OCI-LY3 (cell line): ENCODE measurements at regions not wholly inside any gene's neighbourhood (a gene's known extent, or its start where the extent isn't known, plus 50 kb on each side); places are given as distances from the start of the nearest gene placed in this dataset.
A peak's percentile ranks its signal among the peaks of the same experiment; 100 is the strongest.

Experiments
- H2AFZ ChIP-seq: fragments of 200-600, 300-600 bp; shearing (Covaris generic); 2 replicates; pipeline ENCODE4 v1.6.0; 2014; ENCODE audit warnings: antibody characterized with exemption, low read depth, low read length
- H3K27ac ChIP-seq: fragments of 200-600, 300-600 bp; sonication (generic); 2 replicates; pipeline ENCODE4 v1.5.1; 2014; ENCODE audit warnings: mild to moderate bottlenecking, low read length, moderate library complexity, mixed read lengths
- H3K27me3 ChIP-seq: fragments of 200-600, 300-600 bp; sonication (generic); 2 replicates; pipeline ENCODE4 v1.6.1; 2014; ENCODE audit warnings: low read depth, low read length, mixed read lengths
- H3K36me3 ChIP-seq: fragments of 200-600, 300-600 bp; sonication (generic); replicated peaks from 2 replicates; pipeline ENCODE3; 2014; ENCODE audit warnings: low read depth, low read length, mixed read lengths
- H3K4me1 ChIP-seq: fragments of 300-600, 200-600 bp; sonication (generic); 2 replicates; pipeline ENCODE4 v1.6.1; 2014; ENCODE audit warnings: low read length, mixed read lengths
- H3K4me2 ChIP-seq: fragments of 200-600, 300-600 bp; sonication (generic); 2 replicates; pipeline ENCODE4 v1.6.1; 2014; ENCODE audit warnings: low read length, mixed read lengths
- H3K4me3 ChIP-seq: fragments of 300-600, 200-600 bp; sonication (generic); 2 replicates; pipeline ENCODE4 v1.5.1; 2014; ENCODE audit warnings: antibody characterized with exemption, mild to moderate bottlenecking, low read length, moderate library complexity
- H3K79me2 ChIP-seq: fragments of 300-600, 200-600 bp; shearing (Covaris generic); 2 replicates; pipeline ENCODE4 v1.6.1; 2014; ENCODE audit warnings: mild to moderate bottlenecking, low read length, mixed read lengths
- H3K9ac ChIP-seq: fragments of 300-600, 200-600 bp; shearing (Covaris generic); 2 replicates; pipeline ENCODE4 v1.6.0; 2014; ENCODE audit warnings: mild to moderate bottlenecking, low read length, moderate library complexity
- H3K9me3 ChIP-seq: fragments of 200-600, 300-600 bp; shearing (Covaris generic); 2 replicates; pipeline ENCODE4 v1.6.1; 2014; ENCODE audit warnings: low read length, mixed read lengths; ENCODE audit not compliant: insufficient read depth
- H4K20me1 ChIP-seq: fragments of 200-600, 300-600 bp; sonication (generic); 2 replicates; pipeline ENCODE4 v1.6.1; 2016; ENCODE audit warnings: low read length, mixed read lengths; ENCODE audit not compliant: insufficient read depth
- CTCF ChIP-seq: fragments of 200-600, 300-600 bp; sonication (generic); IDR thresholded peaks from 2 replicates; pipeline ENCODE4 v1.5.1; 2014; ENCODE audit warnings: antibody characterized with exemption, low read length, low read depth
- EZH2phosphoT487 ChIP-seq: fragments of 200-600 bp; shearing (Covaris generic); IDR thresholded peaks from 2 replicates; pipeline ENCODE4 v1.6.1; 2018; ENCODE audit warnings: antibody characterized with exemption, mixed run types, low read depth

GRCh38 chr18:35818353-35818667, 154.2 kb upstream of the RMP24 start:
- no peaks in the 10 kb centered on the region for H3K36me3 ChIP-seq
- no peak overlapping the region for H3K9ac ChIP-seq
- H3K4me2 ChIP-seq = no peak overlapping the region
- no peaks in the 10 kb centered on the region for H3K4me1 ChIP-seq
- TF ChIP-seq EZH2phosphoT487 (no peak), CTCF (no peak)
- H3K27ac ChIP-seq = no peak overlapping the region
- no peaks in the 10 kb centered on the region for H4K20me1 ChIP-seq
- no peak overlapping the region for H2AFZ ChIP-seq
- no peaks in the 10 kb centered on the region for H3K79me2 ChIP-seq
- no peaks in the 10 kb centered on the region for H3K9me3 ChIP-seq
- peaks cover 4% of the 10 kb centered on the region; the same call in 1 of the 2 replicates for H3K27me3 ChIP-seq
- no peak overlapping the region for H3K4me3 ChIP-seq

GRCh38 chr18:35822413-35822812, 150.1 kb upstream of the RMP24 start:
- Histone ChIP-seq H2AFZ (0 out of 2 replicates have a peak overlapping the region, but pooled peaks have one; percentile 7), H3K27me3 (peaks cover 4% of the 10 kb centered on the region; the same call in 1 of the 2 replicates), H3K27ac (no peak overlapping the region), H3K4me3 (no peak overlapping the region), H4K20me1 (no peaks in the 10 kb centered on the region), H3K4me2 (no peak overlapping the region), H3K36me3 (no peaks in the 10 kb centered on the region), H3K9ac (no peak overlapping the region), H3K9me3 (no peaks in the 10 kb centered on the region), H3K4me1 (peaks cover 14% of the 10 kb centered on the region), H3K79me2 (no peaks in the 10 kb centered on the region)
- TF ChIP-seq EZH2phosphoT487 = no peak
- no peak for TF ChIP-seq CTCF

GRCh38 chr18:35826477-35826876, 146.0 kb upstream of the RMP24 start:
- Histone ChIP-seq H3K79me2 (no peaks in the 10 kb centered on the region), H2AFZ (no peak overlapping the region), H4K20me1 (no peaks in the 10 kb centered on the region), H3K4me3 (no peak overlapping the region), H3K36me3 (peaks cover 3% of the 10 kb centered on the region), H3K4me2 (no peak overlapping the region), H3K9ac (no peak overlapping the region), H3K27ac (no peak overlapping the region), H3K9me3 (peaks cover 10% of the 10 kb centered on the region; the same call in 1 of the 2 replicates), H3K27me3 (no peaks in the 10 kb centered on the region), H3K4me1 (peaks cover 14% of the 10 kb centered on the region)
- TF ChIP-seq EZH2phosphoT487 (no peak), CTCF (no peak)

- Histone ChIP-seq H3K4me1 (peaks cover 23% of the 10 kb centered on the region), H3K9me3 (peaks cover 10% of the 10 kb centered on the region; the same call in 1 of the 2 replicates), H3K27me3 (no peaks in the 10 kb centered on the region), H3K4me2 (no peak overlapping the region), H3K36me3 (peaks cover 3% of the 10 kb centered on the region), H3K79me2 (no peaks in the 10 kb centered on the region), H3K9ac (no peak overlapping the region), H4K20me1 (no peaks in the 10 kb centered on the region), H2AFZ (no peak overlapping the region), H3K4me3 (no peak overlapping the region), H3K27ac (no peak overlapping the region)
- TF ChIP-seq EZH2phosphoT487 (no peak), CTCF (no peak)
Measured at GRCh38 chr18:35827275-35827902, 145.1 kb upstream of the RMP24 start.
